GM18499 (cell line): ENCODE measurements at regions not wholly inside any gene's neighbourhood (a gene's known extent, or its start where the extent isn't known, plus 50 kb on each side); places are given as distances from the start of the nearest gene placed in this dataset.

ENCODE experiments used
- ATAC-seq: cut with Tn5 transposase; IDR thresholded peaks from one replicate; pipeline ENCODE4 v1.9.1; 2021; ENCODE audit warnings: moderate number of reproducible peaks; ENCODE audit not compliant: insufficient read depth, unreplicated experiment

- ATAC-seq: no peak
Observed at GRCh38 chr13:73696271-73696670, 437.9 kb downstream of the KLF12 start.

- ATAC-seq: no peak
Observed at GRCh38 chr13:73695325-73695724, 438.9 kb downstream of the KLF12 start.

- no peak for ATAC-seq
Observed at GRCh38 chr13:73693215-73693614, 441.0 kb downstream of the KLF12 start.

- ATAC-seq: no peak
Observed at GRCh38 chr13:73691891-73692290, 442.3 kb downstream of the KLF12 start.

GRCh38 chr13:73687929-73688328, 446.3 kb downstream of the KLF12 start:
- no peak for ATAC-seq

- ATAC-seq: no peak
Observed at GRCh38 chr13:73687087-73687486, 447.1 kb downstream of the KLF12 start.

GRCh38 chr13:73684750-73685149, 449.5 kb downstream of the KLF12 start:
- no peak for ATAC-seq

GRCh38 chr13:73684286-73684685, 449.9 kb downstream of the KLF12 start:
- ATAC-seq: no peak

GRCh38 chr13:73683746-73684145, 450.5 kb downstream of the KLF12 start:
- ATAC-seq: no peak

- ATAC-seq: no peak
Observed at GRCh38 chr13:73681779-73682178, 452.4 kb downstream of the KLF12 start.

- no peak for ATAC-seq
Observed at GRCh38 chr13:73681015-73681414, 453.2 kb downstream of the KLF12 start.

- no peak for ATAC-seq
Observed at GRCh38 chr13:73677048-73677601, 457.1 kb downstream of the KLF12 start.

GRCh38 chr13:73676550-73677047, 457.6 kb downstream of the KLF12 start:
- no peak for ATAC-seq

- ATAC-seq: no peak
Observed at GRCh38 chr13:73675821-73676220, 458.4 kb downstream of the KLF12 start.

- no peak for ATAC-seq
Observed at GRCh38 chr13:73674570-73674969, 459.6 kb downstream of the KLF12 start.

GRCh38 chr13:73673931-73674330, 460.3 kb downstream of the KLF12 start:
- no peak for ATAC-seq

GRCh38 chr13:73672492-73672891, 461.7 kb downstream of the KLF12 start:
- ATAC-seq: no peak

- no peak for ATAC-seq
Observed at GRCh38 chr13:73671732-73672131, 462.5 kb downstream of the KLF12 start.

- no peak for ATAC-seq
Observed at GRCh38 chr13:73671011-73671410, 463.2 kb downstream of the KLF12 start.

- no peak for ATAC-seq
Observed at GRCh38 chr13:73667756-73668155, 466.4 kb downstream of the KLF12 start.

GRCh38 chr13:73665261-73665660, 468.9 kb downstream of the KLF12 start:
- ATAC-seq: no peak

GRCh38 chr13:73664851-73665250, 469.4 kb downstream of the KLF12 start:
- ATAC-seq: no peak

- ATAC-seq: no peak
Observed at GRCh38 chr13:73662833-73663232, 471.4 kb downstream of the KLF12 start.
